Tibial nerve (tissue), 4 donors: ENCODE measurements at regions not wholly inside any gene's neighbourhood (a gene's known extent, or its start where the extent isn't known, plus 50 kb on each side); places are given as distances from the start of the nearest gene placed in this dataset.
"Not testable (repeated sequence)": the region's sequence is repeated elsewhere in the genome, so short reads cannot be mapped to it uniquely, and the experiment has no call there.

Source experiments
- DNase-seq, 2 donors: peaks; one replicate each; pipeline ENCODE4 v3.0.0-alpha.2; 2019; ENCODE audit warnings: low spot score in 2 of 2
- H3K27ac ChIP-seq, 4 donors: fragments of 200-600 bp; sonication (generic) in 3 of 4; one replicate each; pipeline ENCODE4 v1.5.1; 2017 to 2019; ENCODE audit warnings: mild to moderate bottlenecking in 1 of 4
- H3K27me3 ChIP-seq, 2 donors: fragments of 200-600 bp; sonication (generic) in 1 of 2; one replicate each; pipeline versions ENCODE4 v1.5.1 to v1.6.0; 2017 to 2019
- H3K36me3 ChIP-seq, 3 donors: fragments of 200-600 bp; sonication (generic); one replicate each; pipeline ENCODE4 v1.5.1; 2018 to 2019
- H3K4me1 ChIP-seq, 4 donors: fragments of 200-600 bp; sonication (generic) in 3 of 4; one replicate each; pipeline ENCODE4 v1.5.1; 2017 to 2019
- H3K4me3 ChIP-seq, 4 donors: fragments of 200-600 bp; sonication (generic) in 3 of 4; one replicate each; pipeline ENCODE4 v1.5.1; 2017 to 2019; ENCODE audit warnings: mild to moderate bottlenecking in 1 of 4, moderate library complexity in 1 of 4
- H3K9me3 ChIP-seq, 4 donors: fragments of 200-600 bp; sonication (generic) in 3 of 4; one replicate each; pipeline ENCODE4 v1.5.1; 2017 to 2019
- CTCF ChIP-seq, 5 experiments: fragments of 200-600 bp in 3 of 5; fragments of 450-650 bp in 2 of 5; sonication (generic) in 3 of 5; IDR thresholded peaks; one replicate each; pipeline ENCODE4 v1.5.1; 2016 to 2019; ENCODE audit warnings: antibody characterized with exemption in 5 of 5, mild to moderate bottlenecking in 3 of 5, moderate library complexity in 2 of 5
- EP300 ChIP-seq, 2 donors: sonication (generic); formaldehyde crosslinking; IDR thresholded peaks; one replicate each; pipeline ENCODE4 v1.6.1; 2017; ENCODE audit warnings: antibody characterized with exemption in 2 of 2, mild to moderate bottlenecking in 1 of 2
- POLR2A ChIP-seq, 2 donors: fragments of 450-650 bp; IDR thresholded peaks; one replicate each; pipeline ENCODE4 v1.6.1; 2017; ENCODE audit warnings: antibody characterized with exemption in 2 of 2, mild to moderate bottlenecking in 2 of 2, moderate library complexity in 2 of 2
- WGBS, 2 donors: methylation state at CpG; one replicate each; pipeline ENCODE4 v1.1.5; 2018; 5-methylcytosine and 5-hydroxymethylcytosine counted together

GRCh38 chr1:112818990-112819689, 104.0 kb upstream of the PPM1J start:
- WGBS, 2 donors: 27 to 43% methylated on average over 4 of the region's 4 CpGs
- H3K9me3 ChIP-seq: no peaks in the 10 kb centered on the region
- TF ChIP-seq CTCF (IDR thresholded peaks at IDR 0.05) (no peak), EP300 (IDR thresholded peaks at IDR 0.05) (peak in 1 of 2 donors; percentile 44), POLR2A (IDR thresholded peaks at IDR 0.05) (no peak)
- peak in 1 of 2 donors; percentile 6 for DNase-seq
- no peak overlapping the region for H3K27ac ChIP-seq
- H3K4me3 ChIP-seq: no peak overlapping the region
- H3K27me3 ChIP-seq: no peaks in the 10 kb centered on the region
- no peaks in the 10 kb centered on the region for H3K4me1 ChIP-seq
- no peaks in the 10 kb centered on the region for H3K36me3 ChIP-seq

- Histone ChIP-seq H3K4me3 (no peak overlapping the region), H3K36me3 (no peaks in the 10 kb centered on the region), H3K9me3 (no peaks in the 10 kb centered on the region), H3K27ac (no peak overlapping the region), H3K27me3 (no peaks in the 10 kb centered on the region), H3K4me1 (no peaks in the 10 kb centered on the region)
- 61 to 69% methylated on average over 7 of the region's 7 CpGs for WGBS, 2 donors
- no peak for DNase-seq
- TF ChIP-seq POLR2A (IDR thresholded peaks at IDR 0.05) (no peak), EP300 (IDR thresholded peaks at IDR 0.05) (no peak), CTCF (IDR thresholded peaks at IDR 0.05) (no peak)
Observed at GRCh38 chr1:112817555-112818373, 102.6 kb upstream of the PPM1J start.

- H3K36me3 ChIP-seq: no peaks in the 10 kb centered on the region
- H3K27ac ChIP-seq: no peak overlapping the region
- 91 to 95% methylated on average over 5 of the region's 5 CpGs for WGBS, 2 donors
- H3K4me3 ChIP-seq: no peak overlapping the region
- no peaks in the 10 kb centered on the region for H3K4me1 ChIP-seq
- no peaks in the 10 kb centered on the region for H3K9me3 ChIP-seq
- H3K27me3 ChIP-seq: no peaks in the 10 kb centered on the region
- DNase-seq: no peak
- TF ChIP-seq EP300 (IDR thresholded peaks at IDR 0.05) (no peak), POLR2A (IDR thresholded peaks at IDR 0.05) (no peak), CTCF (IDR thresholded peaks at IDR 0.05) (no peak)
Observed at GRCh38 chr1:112815376-112815775, 100.2 kb upstream of the PPM1J start.

GRCh38 chr1:112814645-112815044, 99.5 kb upstream of the PPM1J start:
- H3K27me3 ChIP-seq, H3K4me3 ChIP-seq, H3K36me3 ChIP-seq, H3K9me3 ChIP-seq, DNase-seq, H3K27ac ChIP-seq, H3K4me1 ChIP-seq: not testable (repeated sequence)
- WGBS, 2 donors: 86 to 89% methylated on average over 8 of the region's 8 CpGs

GRCh38 chr1:112808861-112809684, 93.9 kb upstream of the PPM1J start:
- H3K9me3 ChIP-seq: no peaks in the 10 kb centered on the region
- peaks cover 0 to 3% of the 10 kb centered on the region in 2 donors for H3K27me3 ChIP-seq
- DNase-seq: peak; percentile 36 to 77
- H3K4me1 ChIP-seq: no peaks in the 10 kb centered on the region
- TF ChIP-seq EP300 (IDR thresholded peaks at IDR 0.05) (no peak), POLR2A (IDR thresholded peaks at IDR 0.05) (no peak), CTCF (IDR thresholded peaks at IDR 0.05) (peak; percentile 62 to 71 (median 70))
- WGBS, 2 donors: 26 to 27% methylated on average over 8 of the region's 8 CpGs
- no peak overlapping the region for H3K27ac ChIP-seq
- no peak overlapping the region for H3K4me3 ChIP-seq
- no peaks in the 10 kb centered on the region for H3K36me3 ChIP-seq
